Ishikawa (cell line): ENCODE measurements at regions not wholly inside any gene's neighbourhood (a gene's known extent, or its start where the extent isn't known, plus 50 kb on each side); places are given as distances from the start of the nearest gene placed in this dataset.

Experiments
- CEBPB ChIP-seq: IDR thresholded peaks from 2 replicates; pipeline ENCODE4 v1.6.1; 2012
- CREB1 ChIP-seq: IDR thresholded peaks from 2 replicates; pipeline ENCODE4 v1.6.1; 2012; ENCODE audit warnings: low read depth
- EGR1 ChIP-seq: IDR thresholded peaks from 2 replicates; pipeline ENCODE4 v1.6.1; 2012
- EP300 ChIP-seq: IDR thresholded peaks from 2 replicates; pipeline ENCODE4 v1.6.1; 2012; ENCODE audit warnings: borderline replicate concordance
- FOXM1 ChIP-seq: IDR thresholded peaks from 2 replicates; pipeline ENCODE4 v1.6.1; 2012; ENCODE audit warnings: low read depth, borderline replicate concordance
- MAX ChIP-seq: IDR thresholded peaks from 2 replicates; pipeline ENCODE4 v1.6.1; 2012
- RAD21 ChIP-seq: IDR thresholded peaks from 2 replicates; pipeline ENCODE4 v1.6.1; 2012; ENCODE audit warnings: low read depth
- TAF1 ChIP-seq: IDR thresholded peaks from 2 replicates; pipeline ENCODE4 v1.6.1; 2012; ENCODE audit warnings: low read depth, mild to moderate bottlenecking
- TCF12 ChIP-seq: IDR thresholded peaks from 2 replicates; pipeline ENCODE4 v1.6.1; 2012; ENCODE audit warnings: low read depth
- TEAD4 ChIP-seq: IDR thresholded peaks from 2 replicates; pipeline ENCODE4 v1.6.1; 2012
- USF1 ChIP-seq: IDR thresholded peaks from 2 replicates; pipeline ENCODE4 v1.6.1; 2012
- YY1 ChIP-seq: IDR thresholded peaks from 2 replicates; pipeline ENCODE4 v1.6.1; 2012; ENCODE audit warnings: low read depth
- ZBTB7A ChIP-seq: IDR thresholded peaks from 2 replicates; pipeline ENCODE4 v1.6.1; 2012; ENCODE audit warnings: low read depth
- TF ChIP-seq, protein P1 (sequence below): IDR thresholded peaks from 2 replicates; pipeline ENCODE4 v1.6.1; 2012; ENCODE audit warnings: low read depth, mild to moderate bottlenecking

DNA sequence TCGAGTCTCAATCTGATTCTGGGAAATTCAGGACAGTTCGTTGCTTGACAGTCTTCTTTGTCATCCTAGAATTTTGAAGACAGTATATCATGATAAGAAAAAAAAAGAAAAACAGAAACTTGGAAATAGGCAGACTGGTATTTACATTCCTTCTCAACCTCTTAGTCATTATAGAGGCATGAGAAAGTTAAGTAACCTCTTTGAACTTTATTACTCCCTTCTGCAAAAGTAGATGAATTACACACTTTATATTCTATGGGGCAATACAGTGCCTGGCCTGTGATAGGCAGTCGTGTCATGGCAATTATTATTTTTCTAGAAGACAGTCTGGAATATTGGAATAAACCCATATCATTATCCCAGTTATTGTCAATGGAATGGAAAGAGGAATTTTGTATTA lies 828.9 kb downstream of the TLR4 start:
- TF ChIP-seq CREB1 (no peak), USF1 (no peak), RAD21 (no peak), CEBPB (no peak), MAX (no peak), EP300 (no peak), ZBTB7A (no peak), FOXM1 (no peak), EGR1 (no peak), TEAD4 (no peak), YY1 (no peak), TCF12 (no peak), TAF1 (no peak)
- TF ChIP-seq, protein P1, sequence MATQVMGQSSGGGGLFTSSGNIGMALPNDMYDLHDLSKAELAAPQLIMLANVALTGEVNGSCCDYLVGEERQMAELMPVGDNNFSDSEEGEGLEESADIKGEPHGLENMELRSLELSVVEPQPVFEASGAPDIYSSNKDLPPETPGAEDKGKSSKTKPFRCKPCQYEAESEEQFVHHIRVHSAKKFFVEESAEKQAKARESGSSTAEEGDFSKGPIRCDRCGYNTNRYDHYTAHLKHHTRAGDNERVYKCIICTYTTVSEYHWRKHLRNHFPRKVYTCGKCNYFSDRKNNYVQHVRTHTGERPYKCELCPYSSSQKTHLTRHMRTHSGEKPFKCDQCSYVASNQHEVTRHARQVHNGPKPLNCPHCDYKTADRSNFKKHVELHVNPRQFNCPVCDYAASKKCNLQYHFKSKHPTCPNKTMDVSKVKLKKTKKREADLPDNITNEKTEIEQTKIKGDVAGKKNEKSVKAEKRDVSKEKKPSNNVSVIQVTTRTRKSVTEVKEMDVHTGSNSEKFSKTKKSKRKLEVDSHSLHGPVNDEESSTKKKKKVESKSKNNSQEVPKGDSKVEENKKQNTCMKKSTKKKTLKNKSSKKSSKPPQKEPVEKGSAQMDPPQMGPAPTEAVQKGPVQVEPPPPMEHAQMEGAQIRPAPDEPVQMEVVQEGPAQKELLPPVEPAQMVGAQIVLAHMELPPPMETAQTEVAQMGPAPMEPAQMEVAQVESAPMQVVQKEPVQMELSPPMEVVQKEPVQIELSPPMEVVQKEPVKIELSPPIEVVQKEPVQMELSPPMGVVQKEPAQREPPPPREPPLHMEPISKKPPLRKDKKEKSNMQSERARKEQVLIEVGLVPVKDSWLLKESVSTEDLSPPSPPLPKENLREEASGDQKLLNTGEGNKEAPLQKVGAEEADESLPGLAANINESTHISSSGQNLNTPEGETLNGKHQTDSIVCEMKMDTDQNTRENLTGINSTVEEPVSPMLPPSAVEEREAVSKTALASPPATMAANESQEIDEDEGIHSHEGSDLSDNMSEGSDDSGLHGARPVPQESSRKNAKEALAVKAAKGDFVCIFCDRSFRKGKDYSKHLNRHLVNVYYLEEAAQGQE, result no peak
